ENCODE measurements at regions not wholly inside any gene's neighbourhood (a gene's known extent, or its start where the extent isn't known, plus 50 kb on each side); places are given as distances from the start of the nearest gene placed in this dataset.

DNA sequence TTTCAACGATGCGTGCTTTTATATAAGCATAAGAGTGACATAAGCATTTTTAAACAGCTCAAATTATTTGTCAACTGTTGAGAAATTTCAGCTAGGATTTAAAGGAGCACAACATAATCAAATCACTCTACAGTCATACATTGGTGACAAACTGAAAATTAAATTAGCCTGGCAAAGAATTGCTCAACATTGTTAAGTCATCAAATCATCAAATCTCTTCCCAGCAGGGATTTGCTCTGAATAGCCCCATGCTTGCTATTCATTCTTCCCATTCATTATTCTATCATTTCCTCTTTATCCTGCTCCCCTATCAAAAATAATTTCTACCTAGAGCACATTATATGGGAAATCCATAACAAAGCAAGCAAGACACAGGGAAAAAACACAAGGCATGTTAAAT lies 198.7 kb upstream of the LUZP2 start:
- no peak overlapping the region for H3K4me3 ChIP-seq (ENCODE audit: low read length)
- no peak for DNase-seq
- peaks cover 4% of the 10 kb centered on the region for H3K9me3 Mint-ChIP-seq
- no peaks in the 10 kb centered on the region for H3K36me3 Mint-ChIP-seq (ENCODE audit: low read depth)
- no peaks in the 10 kb centered on the region for H3K27me3 ChIP-seq (ENCODE audit: control insufficient read depth in 1 of 2, insufficient read depth in 2 of 2, low read length in 2 of 2)
- ATAC-seq (ENCODE audit: poor library complexity), result no peak
- no peak overlapping the region for H3K27ac ChIP-seq (ENCODE audit: low read depth in 1 of 2, low read length in 2 of 2)
- TF ChIP-seq, protein P1, sequence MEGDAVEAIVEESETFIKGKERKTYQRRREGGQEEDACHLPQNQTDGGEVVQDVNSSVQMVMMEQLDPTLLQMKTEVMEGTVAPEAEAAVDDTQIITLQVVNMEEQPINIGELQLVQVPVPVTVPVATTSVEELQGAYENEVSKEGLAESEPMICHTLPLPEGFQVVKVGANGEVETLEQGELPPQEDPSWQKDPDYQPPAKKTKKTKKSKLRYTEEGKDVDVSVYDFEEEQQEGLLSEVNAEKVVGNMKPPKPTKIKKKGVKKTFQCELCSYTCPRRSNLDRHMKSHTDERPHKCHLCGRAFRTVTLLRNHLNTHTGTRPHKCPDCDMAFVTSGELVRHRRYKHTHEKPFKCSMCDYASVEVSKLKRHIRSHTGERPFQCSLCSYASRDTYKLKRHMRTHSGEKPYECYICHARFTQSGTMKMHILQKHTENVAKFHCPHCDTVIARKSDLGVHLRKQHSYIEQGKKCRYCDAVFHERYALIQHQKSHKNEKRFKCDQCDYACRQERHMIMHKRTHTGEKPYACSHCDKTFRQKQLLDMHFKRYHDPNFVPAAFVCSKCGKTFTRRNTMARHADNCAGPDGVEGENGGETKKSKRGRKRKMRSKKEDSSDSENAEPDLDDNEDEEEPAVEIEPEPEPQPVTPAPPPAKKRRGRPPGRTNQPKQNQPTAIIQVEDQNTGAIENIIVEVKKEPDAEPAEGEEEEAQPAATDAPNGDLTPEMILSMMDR (IDR thresholded peaks at IDR 0.05), result no peak
- H3K4me1 ChIP-seq (ENCODE audit: insufficient read depth, low read length), result no peaks in the 10 kb centered on the region
- no peak overlapping the region for H3K4me3 Mint-ChIP-seq
- H3K4me1 Mint-ChIP-seq (ENCODE audit: low read depth), result no peaks in the 10 kb centered on the region
- H3K36me3 ChIP-seq (ENCODE audit: insufficient read depth, low read length), result no peaks in the 10 kb centered on the region
- H3K27me3 Mint-ChIP-seq, result no peaks in the 10 kb centered on the region
- intact Hi-C loops (cut with DNase I, micrococcal nuclease), result no loop called here
- no peak overlapping the region for H3K27ac Mint-ChIP-seq
- ChIA-PET POLR2A (no interaction called here), CTCF (no interaction called here)
- H3K9me3 ChIP-seq (ENCODE audit: control insufficient read depth in 1 of 2, insufficient read depth in 1 of 2, low read length in 2 of 2), result peaks cover 0 to 7% of the 10 kb centered on the region in 2 experiments

DNA sequence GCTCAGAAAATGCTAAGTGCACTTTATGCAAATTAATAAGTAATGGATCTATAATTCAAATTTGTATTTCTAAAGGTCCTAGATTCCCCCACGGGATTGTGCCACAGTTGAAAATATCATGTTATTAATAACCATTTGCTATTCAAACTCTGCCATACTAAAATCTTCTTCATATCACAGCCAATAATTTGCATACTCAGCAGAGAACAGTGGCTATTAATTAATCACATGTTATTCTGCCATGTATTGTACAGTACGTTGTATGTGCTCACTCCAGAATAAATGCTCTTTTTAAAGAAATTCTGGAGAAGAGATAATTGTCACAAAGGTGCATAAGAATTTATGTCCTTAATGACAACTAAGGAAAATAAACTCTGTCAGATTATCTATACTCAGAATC lies 184.9 kb upstream of the LUZP2 start:
- H3K36me3 Mint-ChIP-seq (ENCODE audit: low read depth), result no peaks in the 10 kb centered on the region
- H3K27ac ChIP-seq (ENCODE audit: low read depth in 1 of 2, low read length in 2 of 2), result no peak overlapping the region
- ChIA-PET CTCF (no interaction called here), POLR2A (no interaction called here)
- DNase-seq, result no peak
- no peaks in the 10 kb centered on the region for H3K4me1 ChIP-seq (ENCODE audit: insufficient read depth, low read length)
- TF ChIP-seq, protein P1 (IDR thresholded peaks at IDR 0.05), result no peak
- no peaks in the 10 kb centered on the region for H3K27me3 Mint-ChIP-seq
- intact Hi-C loops (cut with DNase I, micrococcal nuclease), result no loop called here
- H3K36me3 ChIP-seq (ENCODE audit: insufficient read depth, low read length), result no peaks in the 10 kb centered on the region
- no peak overlapping the region for H3K4me3 ChIP-seq (ENCODE audit: low read length)
- peaks cover 13% of the 10 kb centered on the region for H3K9me3 Mint-ChIP-seq
- no peaks in the 10 kb centered on the region for H3K4me1 Mint-ChIP-seq (ENCODE audit: low read depth)
- peaks cover 7 to 8% of the 10 kb centered on the region in 2 experiments for H3K9me3 ChIP-seq (ENCODE audit: control insufficient read depth in 1 of 2, insufficient read depth in 1 of 2, low read length in 2 of 2)
- ATAC-seq (ENCODE audit: poor library complexity), result no peak
- H3K27ac Mint-ChIP-seq, result no peak overlapping the region
- H3K4me3 Mint-ChIP-seq, result no peak overlapping the region
- no peaks in the 10 kb centered on the region for H3K27me3 ChIP-seq (ENCODE audit: control insufficient read depth in 1 of 2, insufficient read depth in 2 of 2, low read length in 2 of 2)

DNA sequence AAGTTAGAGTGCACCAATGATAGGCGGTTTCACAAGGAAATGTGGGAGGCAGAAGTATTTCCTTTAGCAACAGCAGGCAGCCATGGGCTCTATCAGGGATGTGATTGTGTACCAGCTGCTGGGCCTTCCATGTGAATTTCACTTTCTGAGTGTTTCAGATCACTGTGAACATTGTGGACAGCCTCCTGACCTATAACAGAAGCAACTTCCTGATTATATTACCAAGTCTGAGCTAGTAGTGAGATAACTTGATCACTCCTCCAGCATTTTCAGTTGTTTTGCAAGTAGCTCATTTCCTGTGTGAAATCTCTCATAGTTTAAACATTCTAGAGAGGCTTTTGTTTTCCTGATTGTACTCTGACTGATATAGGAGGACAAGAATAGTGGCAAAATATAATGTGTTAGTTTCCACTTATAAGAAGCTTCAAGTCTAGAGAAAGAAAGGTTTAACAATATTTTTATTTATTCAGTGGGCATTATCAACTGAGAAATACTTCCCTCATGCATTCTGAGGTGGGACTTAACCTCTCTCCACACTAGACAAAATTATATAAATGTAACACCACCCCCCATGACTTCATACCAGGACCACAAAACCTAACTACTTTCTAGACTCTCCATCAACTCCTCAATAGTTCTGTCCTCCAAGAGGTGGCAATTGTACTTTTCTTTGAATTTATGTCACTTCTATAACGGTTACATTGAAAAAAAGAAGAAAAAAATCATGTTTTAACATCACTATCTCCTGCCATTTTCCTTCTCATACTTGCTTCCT lies 184.2 kb upstream of the LUZP2 start:
- H3K36me3 Mint-ChIP-seq (ENCODE audit: low read depth), result no peaks in the 10 kb centered on the region
- no peak overlapping the region for H3K4me3 Mint-ChIP-seq
- intact Hi-C loops (cut with DNase I, micrococcal nuclease), result no loop called here
- no peak for ATAC-seq (ENCODE audit: poor library complexity)
- H3K27me3 Mint-ChIP-seq, result no peaks in the 10 kb centered on the region
- H3K9me3 ChIP-seq (ENCODE audit: control insufficient read depth in 1 of 2, insufficient read depth in 1 of 2, low read length in 2 of 2), result peaks cover 7 to 8% of the 10 kb centered on the region in 2 experiments
- no peaks in the 10 kb centered on the region for H3K27me3 ChIP-seq (ENCODE audit: control insufficient read depth in 1 of 2, insufficient read depth in 2 of 2, low read length in 2 of 2)
- peaks cover 17% of the 10 kb centered on the region for H3K9me3 Mint-ChIP-seq
- CTCF ChIA-PET, result no interaction called here
- no peak overlapping the region for H3K27ac ChIP-seq (ENCODE audit: low read depth in 1 of 2, low read length in 2 of 2)
- no peaks in the 10 kb centered on the region for H3K36me3 ChIP-seq (ENCODE audit: insufficient read depth, low read length)
- POLR2A ChIA-PET, result no interaction called here
- no peaks in the 10 kb centered on the region for H3K4me1 Mint-ChIP-seq (ENCODE audit: low read depth)
- H3K4me3 ChIP-seq (ENCODE audit: low read length), result no peak overlapping the region
- H3K27ac Mint-ChIP-seq, result no peak overlapping the region
- no peaks in the 10 kb centered on the region for H3K4me1 ChIP-seq (ENCODE audit: insufficient read depth, low read length)
- TF ChIP-seq, protein P1 (IDR thresholded peaks at IDR 0.05), result no peak
- peak in 1 of 14 experiments; percentile 18 for DNase-seq
